K562 (cell line): ENCODE measurements at regions not wholly inside any gene's neighbourhood (a gene's known extent, or its start where the extent isn't known, plus 50 kb on each side); places are given as distances from the start of the nearest gene placed in this dataset.

Experiments used
- BCL6 ChIP-seq: fragments of 250-450 bp; sonication (Bioruptor Pico); IDR thresholded peaks from 2 replicates; pipeline ENCODE4 v1.4.0; 2020
- CTCF ChIP-seq, 3 experiments: IDR thresholded peaks in 2 of 3; conservative IDR thresholded peaks in 1 of 3; 2 replicates each; pipeline ENCODE4 v1.5.1; 2011 to 2012; ENCODE audit warnings: low read length in 3 of 3, mild to moderate bottlenecking in 3 of 3, control low read depth in 2 of 3, improper control_type of control experiment in 1 of 3, inconsistent platforms in 1 of 3, low read depth in 1 of 3, mixed read lengths in 1 of 3, moderate library complexity in 1 of 3; ENCODE audit not compliant: insufficient read depth in 2 of 3
- E4F1 ChIP-seq: fragments of 250-450 bp; sonication (Bioruptor Pico); IDR thresholded peaks from 2 replicates; pipeline ENCODE4 v1.5.0; 2021; ENCODE audit warnings: mild to moderate bottlenecking, borderline replicate concordance
- HDAC6 ChIP-seq: IDR thresholded peaks from 2 replicates; pipeline ENCODE4 v1.6.1; 2012; ENCODE audit warnings: low read depth, mild to moderate bottlenecking, control low read depth, inconsistent platforms, low read length, moderate library complexity
- KLF13 ChIP-seq: fragments of 450-650 bp; IDR thresholded peaks from 2 replicates; pipeline ENCODE4 v1.6.1; 2016; ENCODE audit warnings: missing genetic modification characterization, low read depth, mild to moderate bottlenecking, missing compliant biosample characterization, moderate library complexity, borderline replicate concordance
- SLC30A9 ChIP-seq: fragments of 250-450 bp; sonication (Bioruptor Pico); IDR thresholded peaks from 2 replicates; pipeline ENCODE4 v1.8.0; 2022; ENCODE audit warnings: mild to moderate bottlenecking, moderate library complexity
- SRSF9 ChIP-seq: fragments of 200-400 bp; formaldehyde crosslinking; IDR thresholded peaks from 2 replicates; pipeline ENCODE4 v1.6.1; 2017; ENCODE audit warnings: low read depth, low read length, borderline replicate concordance
- ZBTB43 ChIP-seq: sonication (generic); formaldehyde crosslinking; IDR thresholded peaks from 2 replicates; pipeline ENCODE4 v1.8.0; 2023; ENCODE audit warnings: mild to moderate bottlenecking, missing genetic modification reagents
- ZNF121 ChIP-seq: sonication (generic); formaldehyde crosslinking; conservative IDR thresholded peaks from 2 replicates; pipeline ENCODE4 v1.8.0; 2022; ENCODE audit warnings: missing genetic modification reagents
- ZNF584 ChIP-seq: fragments of 200-800 bp; sonication (Bioruptor generic); IDR thresholded peaks from 2 replicates; pipeline ENCODE4 v1.6.1; 2016; ENCODE audit warnings: low read depth, mild to moderate bottlenecking, missing genetic modification characterization, missing compliant biosample characterization
- TF ChIP-seq, protein P1 (sequence below): fragments of 450-650 bp; IDR thresholded peaks from 2 replicates; pipeline ENCODE4 v1.6.1; 2018; ENCODE audit not compliant: partially characterized antibody

GRCh38 chr16:80175011-80175410 lies 365.8 kb upstream of the DYNLRB2 start:
- no peak for TF ChIP-seq BCL6 (CRISPR knock-in tag)
- TF ChIP-seq, protein P1, sequence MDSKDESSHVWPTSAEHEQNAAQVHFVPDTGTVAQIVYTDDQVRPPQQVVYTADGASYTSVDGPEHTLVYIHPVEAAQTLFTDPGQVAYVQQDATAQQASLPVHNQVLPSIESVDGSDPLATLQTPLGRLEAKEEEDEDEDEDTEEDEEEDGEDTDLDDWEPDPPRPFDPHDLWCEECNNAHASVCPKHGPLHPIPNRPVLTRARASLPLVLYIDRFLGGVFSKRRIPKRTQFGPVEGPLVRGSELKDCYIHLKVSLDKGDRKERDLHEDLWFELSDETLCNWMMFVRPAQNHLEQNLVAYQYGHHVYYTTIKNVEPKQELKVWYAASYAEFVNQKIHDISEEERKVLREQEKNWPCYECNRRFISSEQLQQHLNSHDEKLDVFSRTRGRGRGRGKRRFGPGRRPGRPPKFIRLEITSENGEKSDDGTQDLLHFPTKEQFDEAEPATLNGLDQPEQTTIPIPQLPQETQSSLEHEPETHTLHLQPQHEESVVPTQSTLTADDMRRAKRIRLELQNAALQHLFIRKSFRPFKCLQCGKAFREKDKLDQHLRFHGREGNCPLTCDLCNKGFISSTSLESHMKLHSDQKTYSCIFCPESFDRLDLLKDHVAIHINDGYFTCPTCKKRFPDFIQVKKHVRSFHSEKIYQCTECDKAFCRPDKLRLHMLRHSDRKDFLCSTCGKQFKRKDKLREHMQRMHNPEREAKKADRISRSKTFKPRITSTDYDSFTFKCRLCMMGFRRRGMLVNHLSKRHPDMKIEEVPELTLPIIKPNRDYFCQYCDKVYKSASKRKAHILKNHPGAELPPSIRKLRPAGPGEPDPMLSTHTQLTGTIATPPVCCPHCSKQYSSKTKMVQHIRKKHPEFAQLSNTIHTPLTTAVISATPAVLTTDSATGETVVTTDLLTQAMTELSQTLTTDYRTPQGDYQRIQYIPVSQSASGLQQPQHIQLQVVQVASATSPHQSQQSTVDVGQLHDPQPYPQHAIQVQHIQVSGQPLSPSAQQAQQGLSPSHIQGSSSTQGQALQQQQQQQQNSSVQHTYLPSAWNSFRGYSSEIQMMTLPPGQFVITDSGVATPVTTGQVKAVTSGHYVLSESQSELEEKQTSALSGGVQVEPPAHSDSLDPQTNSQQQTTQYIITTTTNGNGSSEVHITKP = no peak
- no peak for TF ChIP-seq KLF13 (tag)
- TF ChIP-seq E4F1 (CRISPR knock-in tag) = no peak
- no peak for TF ChIP-seq ZNF584 (CRISPR knock-in tag)
- TF ChIP-seq SRSF9 = no peak
- no peak for TF ChIP-seq CTCF (IDR thresholded peaks at IDR 0.05 in 2 of 3, conservative IDR thresholded peaks at IDR 0.05 in 1 of 3; ENCODE audit: insufficient read depth in 2 of 3, low read depth in 1 of 3, low read length in 3 of 3)
- TF ChIP-seq SLC30A9 = no peak
- no peak for TF ChIP-seq HDAC6
- no peak for TF ChIP-seq ZBTB43 (CRISPR knock-in tag)
- no peak for TF ChIP-seq ZNF121 (CRISPR knock-in tag)
